ENCODE measurements at regions not wholly inside any gene's neighbourhood (a gene's known extent, or its start where the extent isn't known, plus 50 kb on each side); places are given as distances from the start of the nearest gene placed in this dataset.

DNA sequence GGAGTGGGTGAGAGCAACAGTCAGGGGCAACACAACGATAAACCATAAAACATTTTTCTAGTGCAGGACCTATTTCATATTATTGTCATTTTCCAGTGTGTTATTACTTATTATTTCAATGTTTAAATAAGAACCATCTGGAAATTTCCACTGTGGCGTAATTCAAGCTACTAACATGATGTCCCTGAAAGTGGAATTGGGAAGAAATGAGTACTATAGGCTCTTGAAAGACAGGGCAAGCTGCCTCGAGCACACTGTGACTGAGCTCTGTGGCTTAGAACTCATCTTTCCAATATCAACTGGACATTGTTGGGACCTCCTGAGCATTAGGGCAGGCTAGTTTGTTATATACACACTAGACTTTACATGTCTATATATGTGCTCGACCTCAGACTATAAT is 182.9 kb upstream of the RIOK2 start:
- no peaks in the 10 kb centered on the region for H3K4me1 ChIP-seq
- ATAC-seq, result no peak

DNA sequence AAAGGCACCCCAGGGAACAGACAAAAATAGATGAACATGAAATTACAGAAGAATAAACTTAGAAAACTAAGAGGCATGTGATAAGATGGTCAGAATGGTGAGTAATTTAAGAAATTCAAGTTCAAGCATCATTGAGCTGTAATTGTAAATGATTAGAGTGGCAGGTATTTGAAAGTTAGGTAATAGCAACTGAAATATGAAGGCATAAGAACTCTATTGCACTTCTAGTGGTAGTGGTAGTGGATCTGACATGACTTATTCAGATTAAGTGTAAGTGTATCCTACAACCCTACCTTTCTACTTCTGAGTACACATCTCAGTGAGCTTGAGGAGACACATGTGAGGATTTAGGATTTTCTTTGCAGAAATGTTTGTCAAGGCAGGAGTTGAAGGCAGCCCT is 192.9 kb upstream of the RIOK2 start:
- TF ChIP-seq, protein P1, sequence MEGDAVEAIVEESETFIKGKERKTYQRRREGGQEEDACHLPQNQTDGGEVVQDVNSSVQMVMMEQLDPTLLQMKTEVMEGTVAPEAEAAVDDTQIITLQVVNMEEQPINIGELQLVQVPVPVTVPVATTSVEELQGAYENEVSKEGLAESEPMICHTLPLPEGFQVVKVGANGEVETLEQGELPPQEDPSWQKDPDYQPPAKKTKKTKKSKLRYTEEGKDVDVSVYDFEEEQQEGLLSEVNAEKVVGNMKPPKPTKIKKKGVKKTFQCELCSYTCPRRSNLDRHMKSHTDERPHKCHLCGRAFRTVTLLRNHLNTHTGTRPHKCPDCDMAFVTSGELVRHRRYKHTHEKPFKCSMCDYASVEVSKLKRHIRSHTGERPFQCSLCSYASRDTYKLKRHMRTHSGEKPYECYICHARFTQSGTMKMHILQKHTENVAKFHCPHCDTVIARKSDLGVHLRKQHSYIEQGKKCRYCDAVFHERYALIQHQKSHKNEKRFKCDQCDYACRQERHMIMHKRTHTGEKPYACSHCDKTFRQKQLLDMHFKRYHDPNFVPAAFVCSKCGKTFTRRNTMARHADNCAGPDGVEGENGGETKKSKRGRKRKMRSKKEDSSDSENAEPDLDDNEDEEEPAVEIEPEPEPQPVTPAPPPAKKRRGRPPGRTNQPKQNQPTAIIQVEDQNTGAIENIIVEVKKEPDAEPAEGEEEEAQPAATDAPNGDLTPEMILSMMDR (IDR thresholded peaks at IDR 0.05), result no peak
- intact Hi-C loops (cut with DNase I), result no loop called here

More for the DNA sequence above, 182.9 kb upstream of the RIOK2 start:
- WGBS, 2 donors, result 77 to 79% methylated on average over 4 of the region's 4 CpGs
- TF ChIP-seq, protein P1 (IDR thresholded peaks at IDR 0.05), result no peak
- intact Hi-C loops (cut with DNase I), result no loop called here
- no peak for DNase-seq
- Histone ChIP-seq H3K4me3 (no peak overlapping the region), H3K36me3 (no peaks in the 10 kb centered on the region), H3K27ac (no peak overlapping the region), H3K9me3 (peaks cover 0 to 18% (median 0%) of the 10 kb centered on the region in 11 donors), H3K27me3 (no peaks in the 10 kb centered on the region)

DNA sequence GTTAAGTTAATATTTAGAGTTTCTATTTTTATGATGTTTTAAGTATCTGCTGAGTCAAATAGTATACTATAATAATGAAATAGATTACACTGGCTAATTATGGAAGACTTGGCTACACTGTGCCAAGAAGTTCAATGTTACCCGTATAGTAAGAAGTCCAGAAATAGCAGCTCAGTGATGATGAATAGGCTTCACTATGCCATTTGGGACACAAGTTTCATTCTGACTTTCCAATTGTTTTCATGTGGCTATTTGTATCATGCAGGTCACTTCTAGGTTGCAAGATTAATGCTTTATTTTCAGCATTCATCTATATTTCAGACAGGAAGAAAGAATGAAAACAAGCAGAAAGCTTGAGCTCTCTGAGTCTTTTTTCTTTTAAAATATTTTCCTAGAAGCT is 194.5 kb upstream of the RIOK2 start:
- intact Hi-C loops (cut with DNase I), result no loop called here
- Histone ChIP-seq H3K9me3 (peaks cover 0 to 17% (median 2%) of the 10 kb centered on the region in 11 donors), H3K27me3 (no peaks in the 10 kb centered on the region), H3K4me3 (no peak overlapping the region), H3K36me3 (no peaks in the 10 kb centered on the region), H3K27ac (no peak overlapping the region), H3K4me1 (no peaks in the 10 kb centered on the region)
- TF ChIP-seq, protein P1 (IDR thresholded peaks at IDR 0.05), result no peak
- DNase-seq (no peak), ATAC-seq (no peak)
- WGBS, 2 donors, result 33 to 34% methylated on average over 1 of the region's 1 CpG

More for the DNA sequence above, 192.9 kb upstream of the RIOK2 start:
- Histone ChIP-seq H3K4me3 (no peak overlapping the region), H3K36me3 (no peaks in the 10 kb centered on the region), H3K27me3 (no peaks in the 10 kb centered on the region), H3K9me3 (peaks cover 0 to 17% (median 2%) of the 10 kb centered on the region in 11 donors), H3K27ac (no peak overlapping the region), H3K4me1 (no peaks in the 10 kb centered on the region)
- ATAC-seq (no peak), DNase-seq (no peak)

DNA sequence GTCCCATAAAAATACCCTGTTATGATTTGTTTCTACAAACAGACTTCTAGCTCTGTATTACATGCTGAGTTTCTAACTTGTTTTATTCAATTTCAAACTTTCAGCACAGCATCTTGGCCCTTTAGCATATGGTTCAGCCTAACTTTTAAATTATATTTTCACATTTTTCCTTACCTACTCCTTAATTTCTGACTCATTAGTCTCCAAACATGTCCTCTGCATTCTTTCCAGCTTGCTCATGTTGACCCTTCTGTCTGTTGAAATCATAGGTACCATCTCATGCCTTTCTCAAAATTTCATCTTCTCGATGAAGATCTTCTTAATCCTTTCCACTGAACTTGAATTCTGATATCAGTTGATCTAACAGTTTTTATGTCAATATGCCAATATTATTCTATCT is 200.9 kb upstream of the RIOK2 start:
- DNase-seq (no peak), ATAC-seq (no peak)
- TF ChIP-seq, protein P1 (IDR thresholded peaks at IDR 0.05), result no peak
- H3K36me3 ChIP-seq, result no peaks in the 10 kb centered on the region
- 78 to 83% methylated on average over 1 of the region's 1 CpG for WGBS, 2 donors
- no peak overlapping the region for H3K27ac ChIP-seq
- H3K27me3 ChIP-seq, result no peaks in the 10 kb centered on the region
- H3K4me1 ChIP-seq, result no peaks in the 10 kb centered on the region
- H3K9me3 ChIP-seq, result no peaks in the 10 kb centered on the region
- intact Hi-C loops (cut with DNase I), result no loop called here
- no peak overlapping the region for H3K4me3 ChIP-seq
